OCI-LY7 (cell line): ENCODE measurements at regions not wholly inside any gene's neighbourhood (a gene's known extent, or its start where the extent isn't known, plus 50 kb on each side); places are given as distances from the start of the nearest gene placed in this dataset.

Experiments used
- CTCF ChIP-seq: fragments of 200-600 bp; sonication (generic); conservative IDR thresholded peaks from 2 replicates; pipeline ENCODE4 v1.5.1; 2014; ENCODE audit warnings: mild to moderate bottlenecking, antibody characterized with exemption, low read length, moderate library complexity, mixed read lengths
- EZH2phosphoT487 ChIP-seq: fragments of 200-600 bp; sonication (generic); IDR thresholded peaks from 2 replicates; pipeline ENCODE4 v1.6.1; 2018; ENCODE audit warnings: low read depth, borderline replicate concordance, mild to moderate bottlenecking, mixed run types, antibody characterized with exemption, low read length, moderate library complexity, mixed read lengths

GRCh38 chr13:99830931-99831330 is 140.6 kb downstream of the ZIC5 start:
- no peak for TF ChIP-seq CTCF
- TF ChIP-seq EZH2phosphoT487, result no peak
